DOHH2 (cell line): ENCODE measurements at regions not wholly inside any gene's neighbourhood (a gene's known extent, or its start where the extent isn't known, plus 50 kb on each side); places are given as distances from the start of the nearest gene placed in this dataset.

Experiments
- H3F3A ChIP-seq: fragments of 200-600 bp; sonication (generic), shearing (Covaris generic); 2 replicates; pipeline ENCODE4 v1.6.0; 2016; ENCODE audit warnings: antibody characterized with exemption, mild to moderate bottlenecking; ENCODE audit not compliant: control insufficient read depth, insufficient read depth
- H3K27ac ChIP-seq: fragments of 200-600 bp; sonication (generic); 2 replicates; pipeline ENCODE4 v1.5.1; 2014; ENCODE audit warnings: low read depth, mild to moderate bottlenecking, low read length, moderate library complexity
- H3K27me3 ChIP-seq: fragments of 200-600 bp; sonication (generic); 2 replicates; pipeline ENCODE4 v1.6.1; 2014; ENCODE audit warnings: mild to moderate bottlenecking, low read length, mixed read lengths; ENCODE audit not compliant: control insufficient read depth
- H3K36me3 ChIP-seq: fragments of 200-600 bp; sonication (generic); 2 replicates; pipeline ENCODE4 v1.6.1; 2014; ENCODE audit warnings: mild to moderate bottlenecking, low read length, moderate library complexity, mixed read lengths; ENCODE audit not compliant: control insufficient read depth
- H3K4me1 ChIP-seq: fragments of 200-600 bp; sonication (generic); 2 replicates; pipeline ENCODE4 v1.6.1; 2014; ENCODE audit warnings: mild to moderate bottlenecking, low read length, mixed read lengths; ENCODE audit not compliant: control insufficient read depth
- H3K4me2 ChIP-seq: fragments of 200-600 bp; sonication (generic); 2 replicates; pipeline ENCODE4 v1.6.0; 2014; ENCODE audit warnings: mild to moderate bottlenecking, low read length, moderate library complexity
- H3K4me3 ChIP-seq: fragments of 200-600 bp; sonication (generic); 2 replicates; pipeline ENCODE4 v1.5.1; 2014; ENCODE audit warnings: mild to moderate bottlenecking, low read length, mixed read lengths
- H3K79me2 ChIP-seq: fragments of 200-600 bp; sonication (generic); 2 replicates; pipeline ENCODE4 v1.6.1; 2014; ENCODE audit warnings: mild to moderate bottlenecking, low read length, mixed read lengths; ENCODE audit not compliant: control insufficient read depth
- H3K9me2 ChIP-seq: fragments of 200-600 bp; sonication (generic); replicated peaks from 2 replicates; pipeline ENCODE4 v1.6.1; 2014; ENCODE audit warnings: mild to moderate bottlenecking, low read length, mixed read lengths; ENCODE audit not compliant: control insufficient read depth
- H3K9me3 ChIP-seq: fragments of 200-600 bp; sonication (generic); 2 replicates; pipeline ENCODE4 v1.6.1; 2014; ENCODE audit warnings: antibody characterized with exemption, low read length, mixed read lengths; ENCODE audit not compliant: control insufficient read depth, insufficient read depth
- H4K20me1 ChIP-seq: fragments of 200-600 bp; sonication (generic); 2 replicates; pipeline ENCODE4 v1.6.0; 2014; ENCODE audit warnings: low read depth, mild to moderate bottlenecking, antibody characterized with exemption, low read length, moderate library complexity; ENCODE audit not compliant: control insufficient read depth, insufficient read depth
- EZH2phosphoT487 ChIP-seq: fragments of 200-600 bp; sonication (generic); IDR thresholded peaks from 2 replicates; pipeline ENCODE4 v1.6.1; 2017; ENCODE audit warnings: borderline replicate concordance, mild to moderate bottlenecking, antibody characterized with exemption, low read length, moderate library complexity, mixed read lengths
- TF ChIP-seq, protein P1 (sequence below): fragments of 200-600 bp; sonication (generic); IDR thresholded peaks from one replicate; pipeline ENCODE4 v1.5.1; 2014; ENCODE audit warnings: antibody characterized with exemption, mild to moderate bottlenecking, low read depth, low read length; ENCODE audit not compliant: poor library complexity, severe bottlenecking

DNA sequence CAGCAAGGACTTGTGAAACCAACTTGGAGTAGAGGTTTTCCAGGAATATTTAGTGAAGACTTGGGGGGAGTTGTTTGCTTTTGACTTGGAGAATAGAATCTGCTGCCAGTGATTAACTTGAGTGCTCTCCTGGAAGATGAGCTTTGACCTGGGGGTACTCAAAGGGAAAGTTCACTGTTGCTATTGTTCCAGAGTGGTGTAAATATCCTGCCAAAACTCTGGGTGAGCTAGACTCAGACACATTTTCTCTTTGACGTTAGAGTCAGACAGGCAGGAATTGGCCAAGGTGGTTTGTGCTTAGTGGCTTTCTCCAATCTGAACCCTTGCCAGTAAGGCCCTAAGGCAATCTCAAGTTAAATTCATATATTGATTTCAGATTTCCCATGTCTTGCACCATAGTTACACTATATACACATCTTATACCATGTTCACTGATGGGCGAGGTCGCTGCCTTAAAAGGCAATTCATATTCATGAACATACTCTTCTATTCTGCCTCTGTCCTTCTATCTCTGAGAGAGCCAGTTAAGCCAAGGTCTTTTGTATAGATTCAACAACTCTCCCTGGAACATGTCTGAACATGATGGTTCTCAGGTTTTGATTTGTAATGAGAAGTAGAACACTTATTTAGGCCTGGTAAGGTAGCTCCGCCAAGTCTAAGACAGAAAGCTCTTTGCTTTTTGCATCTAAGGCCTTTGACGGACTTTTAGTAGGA is 204.6 kb upstream of the SLC38A2 start:
- no peaks in the 10 kb centered on the region for H3K27me3 ChIP-seq
- H4K20me1 ChIP-seq = no peaks in the 10 kb centered on the region
- H3K36me3 ChIP-seq = no peaks in the 10 kb centered on the region
- no peak overlapping the region for H3K27ac ChIP-seq
- no peak overlapping the region for H3K4me2 ChIP-seq
- H3F3A ChIP-seq = no peaks in the 10 kb centered on the region
- H3K4me1 ChIP-seq = no peaks in the 10 kb centered on the region
- no peaks in the 10 kb centered on the region for H3K79me2 ChIP-seq
- H3K4me3 ChIP-seq = no peak overlapping the region
- H3K9me2 ChIP-seq = no peaks in the 10 kb centered on the region; the same call in 1 of the 2 replicates
- TF ChIP-seq, protein P1, sequence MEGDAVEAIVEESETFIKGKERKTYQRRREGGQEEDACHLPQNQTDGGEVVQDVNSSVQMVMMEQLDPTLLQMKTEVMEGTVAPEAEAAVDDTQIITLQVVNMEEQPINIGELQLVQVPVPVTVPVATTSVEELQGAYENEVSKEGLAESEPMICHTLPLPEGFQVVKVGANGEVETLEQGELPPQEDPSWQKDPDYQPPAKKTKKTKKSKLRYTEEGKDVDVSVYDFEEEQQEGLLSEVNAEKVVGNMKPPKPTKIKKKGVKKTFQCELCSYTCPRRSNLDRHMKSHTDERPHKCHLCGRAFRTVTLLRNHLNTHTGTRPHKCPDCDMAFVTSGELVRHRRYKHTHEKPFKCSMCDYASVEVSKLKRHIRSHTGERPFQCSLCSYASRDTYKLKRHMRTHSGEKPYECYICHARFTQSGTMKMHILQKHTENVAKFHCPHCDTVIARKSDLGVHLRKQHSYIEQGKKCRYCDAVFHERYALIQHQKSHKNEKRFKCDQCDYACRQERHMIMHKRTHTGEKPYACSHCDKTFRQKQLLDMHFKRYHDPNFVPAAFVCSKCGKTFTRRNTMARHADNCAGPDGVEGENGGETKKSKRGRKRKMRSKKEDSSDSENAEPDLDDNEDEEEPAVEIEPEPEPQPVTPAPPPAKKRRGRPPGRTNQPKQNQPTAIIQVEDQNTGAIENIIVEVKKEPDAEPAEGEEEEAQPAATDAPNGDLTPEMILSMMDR = no peak
- no peak for TF ChIP-seq EZH2phosphoT487
- no peaks in the 10 kb centered on the region; the same call in 1 of the 2 replicates for H3K9me3 ChIP-seq

DNA sequence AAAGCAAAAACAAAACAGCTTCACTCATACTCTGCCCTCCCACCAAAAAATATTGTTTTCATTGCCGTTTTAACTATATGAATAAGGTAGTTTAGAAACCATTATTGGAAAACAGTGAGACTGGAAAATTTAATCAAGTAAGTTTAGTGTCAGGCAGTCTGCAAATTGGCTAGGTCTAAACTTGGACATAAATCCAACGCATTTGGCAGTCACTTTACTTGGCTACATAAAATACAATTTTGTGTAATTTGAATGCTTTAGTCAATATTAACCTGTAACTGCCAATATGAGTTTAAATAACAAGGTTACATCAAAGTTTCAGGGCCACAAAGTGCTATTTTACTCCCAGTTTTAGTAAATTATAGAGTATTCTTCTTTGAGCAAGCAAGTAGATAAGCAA is 202.3 kb upstream of the SLC38A2 start:
- Histone ChIP-seq H3K4me3 (no peak overlapping the region), H3K9me3 (peaks cover under 1% of the 10 kb centered on the region), H4K20me1 (no peaks in the 10 kb centered on the region), H3K79me2 (no peaks in the 10 kb centered on the region), H3F3A (no peaks in the 10 kb centered on the region), H3K27ac (no peak overlapping the region), H3K36me3 (no peaks in the 10 kb centered on the region), H3K4me2 (no peak overlapping the region), H3K4me1 (no peaks in the 10 kb centered on the region), H3K9me2 (no peaks in the 10 kb centered on the region; the same call in 1 of the 2 replicates), H3K27me3 (no peaks in the 10 kb centered on the region)
- no peak for TF ChIP-seq EZH2phosphoT487
- TF ChIP-seq, protein P1 = no peak

DNA sequence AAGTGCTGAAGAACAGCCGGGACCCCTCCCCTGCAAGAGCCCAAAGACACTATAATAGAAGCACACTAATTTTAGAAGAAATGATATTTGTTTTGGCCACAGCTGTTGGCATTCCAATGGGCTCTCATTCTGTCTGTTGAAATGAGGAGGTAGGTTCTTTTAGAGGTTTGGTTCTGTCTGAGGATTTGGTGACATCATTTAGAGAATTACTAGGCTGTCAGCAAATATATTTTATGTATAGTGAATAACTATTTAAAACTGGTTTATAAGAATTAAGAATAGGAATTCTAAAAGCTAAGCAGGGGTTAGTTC is 200.7 kb upstream of the SLC38A2 start:
- H3K4me2 ChIP-seq = no peak overlapping the region
- H3K4me3 ChIP-seq = no peak overlapping the region
- TF ChIP-seq, protein P1 = no peak
- TF ChIP-seq EZH2phosphoT487 = no peak
- no peaks in the 10 kb centered on the region for H3K79me2 ChIP-seq
- no peaks in the 10 kb centered on the region for H3K36me3 ChIP-seq
- no peaks in the 10 kb centered on the region; the same call in 1 of the 2 replicates for H3K9me2 ChIP-seq
- H3K27ac ChIP-seq = no peak overlapping the region
- no peaks in the 10 kb centered on the region for H3K4me1 ChIP-seq
- no peaks in the 10 kb centered on the region for H3F3A ChIP-seq
- H3K27me3 ChIP-seq = no peaks in the 10 kb centered on the region
- H3K9me3 ChIP-seq = peaks cover 8% of the 10 kb centered on the region
- no peaks in the 10 kb centered on the region for H4K20me1 ChIP-seq
